ENCODE measurements at regions not wholly inside any gene's neighbourhood (a gene's known extent, or its start where the extent isn't known, plus 50 kb on each side); places are given as distances from the start of the nearest gene placed in this dataset.

DNA sequence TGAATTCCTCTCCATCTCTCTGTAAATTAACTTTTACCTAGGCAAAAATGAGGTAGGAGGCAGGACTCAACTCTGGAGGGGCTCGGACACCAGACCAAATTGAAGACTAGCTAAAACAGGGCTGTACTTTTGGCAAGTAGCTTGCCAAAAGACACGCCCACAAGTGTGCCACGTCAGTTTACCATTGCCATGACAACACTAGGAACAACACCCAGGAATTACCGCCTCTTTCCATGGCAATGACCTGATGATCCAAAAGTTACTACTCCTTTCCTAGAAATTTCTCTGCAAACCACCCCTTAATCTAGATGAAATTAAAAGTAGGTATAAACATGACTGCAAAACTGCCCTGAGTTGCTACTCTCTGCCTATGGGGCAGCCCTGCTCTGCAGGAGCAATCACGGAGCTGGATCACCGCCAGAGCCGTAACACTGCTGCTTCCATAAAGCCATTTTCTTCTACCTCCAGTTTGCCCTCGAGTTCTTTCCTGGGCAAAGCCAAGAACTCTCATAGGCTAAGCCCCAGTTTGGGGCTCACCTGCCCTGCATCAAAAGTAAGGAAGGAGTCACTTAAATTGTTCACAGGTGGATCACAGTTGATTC lies 66.0 kb upstream of the FAM136A start:
- Mint-ChIP-seq H3K4me3 (no peak overlapping the region), H3K36me3 (no peaks in the 10 kb centered on the region), H3K27me3 (peaks cover 8% of the 10 kb centered on the region), H3K9me3 (peaks cover 0 to 4% (median 3%) of the 10 kb centered on the region in 3 donors), H3K27ac (no peak overlapping the region), H3K4me1 (no peaks in the 10 kb centered on the region)

DNA sequence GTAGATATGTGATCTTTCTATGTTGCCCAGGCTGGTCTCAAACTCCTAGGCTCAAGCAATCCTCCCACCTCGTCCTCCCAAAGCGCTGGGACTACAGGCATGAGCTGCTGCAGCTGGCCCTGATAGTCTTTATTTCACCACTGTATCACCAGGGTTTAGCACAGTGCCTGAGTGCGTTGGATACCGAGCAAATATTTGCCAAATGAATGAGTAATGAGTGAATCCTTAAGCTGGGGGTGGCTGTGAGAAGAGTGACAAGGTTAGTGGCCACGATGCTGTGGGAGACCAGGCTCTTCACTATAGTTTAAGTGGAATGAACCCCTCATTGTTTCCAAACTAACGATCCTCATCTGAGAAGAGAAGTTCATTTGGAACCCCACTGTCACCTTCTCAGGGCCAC lies 60.8 kb upstream of the FAM136A start:
- H3K27ac Mint-ChIP-seq = no peak overlapping the region
- no peaks in the 10 kb centered on the region for H3K36me3 Mint-ChIP-seq
- peaks cover 3% of the 10 kb centered on the region for H3K27me3 Mint-ChIP-seq
- no peaks in the 10 kb centered on the region for H3K4me1 Mint-ChIP-seq
- H3K4me3 Mint-ChIP-seq = no peak overlapping the region
- H3K9me3 Mint-ChIP-seq = peaks cover 0 to 4% (median 0%) of the 10 kb centered on the region in 3 donors

DNA sequence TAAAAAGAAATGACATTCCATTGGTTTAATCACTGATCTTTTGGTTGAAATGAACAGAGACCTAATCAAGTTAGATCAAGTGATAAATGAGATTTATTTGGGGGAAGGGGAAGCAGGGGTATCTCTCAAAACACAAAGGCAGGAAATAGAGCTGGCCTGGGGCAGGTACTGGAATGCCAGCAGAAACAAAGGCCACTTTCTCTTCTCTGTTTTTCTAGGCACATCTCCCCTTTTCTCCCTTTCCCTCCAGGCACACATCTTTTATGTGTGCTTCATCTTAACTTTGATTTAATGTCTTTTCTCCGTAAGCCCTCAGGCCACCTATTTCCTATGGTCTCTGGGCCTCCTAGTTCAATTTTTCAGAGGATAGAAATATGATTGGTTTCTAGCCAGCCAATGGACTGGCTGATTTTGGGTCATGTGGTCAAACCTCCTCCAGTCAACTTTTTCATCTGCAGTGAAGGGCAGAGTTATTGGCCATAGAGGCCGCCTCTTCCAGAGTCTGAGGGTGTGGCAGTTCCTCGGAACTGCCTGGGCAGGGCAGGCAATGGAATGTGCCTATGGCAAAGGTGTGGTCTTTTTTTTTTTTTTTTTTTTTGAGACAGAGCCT lies 58.9 kb upstream of the FAM136A start:
- Mint-ChIP-seq H3K27me3 (peaks cover 7% of the 10 kb centered on the region), H3K27ac (no peak overlapping the region), H3K4me1 (no peaks in the 10 kb centered on the region), H3K36me3 (no peaks in the 10 kb centered on the region), H3K9me3 (peaks cover 0 to 4% (median 0%) of the 10 kb centered on the region in 3 donors), H3K4me3 (no peak overlapping the region)

DNA sequence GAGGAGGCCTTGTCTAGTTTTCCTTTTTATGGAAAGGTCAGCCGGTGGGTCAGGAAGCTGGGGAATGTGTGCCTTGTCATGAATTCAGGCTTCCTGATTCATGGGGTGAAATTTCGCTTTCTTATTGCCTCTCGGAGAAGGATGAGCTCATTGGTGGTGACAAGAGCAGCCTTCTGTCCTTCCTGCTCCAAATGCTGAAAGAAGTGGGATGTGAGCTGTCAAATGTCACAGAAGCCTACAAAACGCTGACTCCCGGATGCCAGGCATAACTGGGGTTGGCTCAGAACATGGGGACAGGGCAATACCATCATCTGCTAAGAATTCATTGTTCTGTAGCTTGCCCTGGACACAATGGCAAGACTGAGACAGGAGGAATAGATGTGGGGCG lies 55.8 kb upstream of the FAM136A start:
- peaks cover 10% of the 10 kb centered on the region for H3K27me3 Mint-ChIP-seq
- H3K36me3 Mint-ChIP-seq = no peaks in the 10 kb centered on the region
- H3K27ac Mint-ChIP-seq = no peak overlapping the region
- no peaks in the 10 kb centered on the region for H3K4me1 Mint-ChIP-seq
- no peak overlapping the region for H3K4me3 Mint-ChIP-seq
- H3K9me3 Mint-ChIP-seq = peaks cover 0 to 4% (median 0%) of the 10 kb centered on the region in 3 donors

DNA sequence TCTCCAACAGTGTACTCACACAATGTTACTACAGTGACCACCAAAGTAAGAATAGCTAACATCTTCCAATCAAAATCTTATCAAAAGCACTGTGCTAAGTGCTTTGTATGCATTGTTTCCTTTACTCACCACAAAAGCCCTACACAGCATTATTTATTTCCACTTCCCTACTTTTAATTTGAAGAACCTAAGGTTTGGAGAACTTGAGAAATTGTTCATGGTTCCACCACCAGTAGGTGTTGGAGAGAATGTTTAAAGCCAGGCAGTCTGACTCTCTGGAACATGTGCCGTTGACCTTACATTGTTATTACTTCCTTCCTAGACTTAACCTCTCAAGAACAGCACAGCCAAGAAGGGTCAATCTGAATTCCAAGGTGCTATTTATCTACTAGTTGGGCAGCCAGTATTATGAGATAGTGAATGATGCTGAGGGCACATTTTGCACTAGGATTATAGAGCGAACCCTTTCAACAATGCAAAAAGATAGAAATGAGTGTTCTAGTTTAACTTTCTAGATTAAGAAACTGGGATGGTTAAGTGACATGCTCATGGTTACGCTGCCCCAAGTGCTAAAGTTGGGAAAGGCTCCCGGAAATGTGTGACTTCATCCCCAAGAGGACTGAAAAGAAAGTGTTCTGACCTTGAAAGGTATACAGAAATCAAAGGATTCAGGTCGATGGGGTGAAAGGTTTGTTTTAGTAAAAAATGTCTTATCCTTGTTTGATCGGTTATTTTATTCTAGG lies 55.2 kb upstream of the FAM136A start:
- H3K4me1 Mint-ChIP-seq = no peaks in the 10 kb centered on the region
- H3K9me3 Mint-ChIP-seq = peaks cover 0 to 4% (median 0%) of the 10 kb centered on the region in 3 donors
- no peak overlapping the region for H3K4me3 Mint-ChIP-seq
- H3K27me3 Mint-ChIP-seq = peaks cover 14% of the 10 kb centered on the region
- no peaks in the 10 kb centered on the region for H3K36me3 Mint-ChIP-seq
- no peak overlapping the region for H3K27ac Mint-ChIP-seq

DNA sequence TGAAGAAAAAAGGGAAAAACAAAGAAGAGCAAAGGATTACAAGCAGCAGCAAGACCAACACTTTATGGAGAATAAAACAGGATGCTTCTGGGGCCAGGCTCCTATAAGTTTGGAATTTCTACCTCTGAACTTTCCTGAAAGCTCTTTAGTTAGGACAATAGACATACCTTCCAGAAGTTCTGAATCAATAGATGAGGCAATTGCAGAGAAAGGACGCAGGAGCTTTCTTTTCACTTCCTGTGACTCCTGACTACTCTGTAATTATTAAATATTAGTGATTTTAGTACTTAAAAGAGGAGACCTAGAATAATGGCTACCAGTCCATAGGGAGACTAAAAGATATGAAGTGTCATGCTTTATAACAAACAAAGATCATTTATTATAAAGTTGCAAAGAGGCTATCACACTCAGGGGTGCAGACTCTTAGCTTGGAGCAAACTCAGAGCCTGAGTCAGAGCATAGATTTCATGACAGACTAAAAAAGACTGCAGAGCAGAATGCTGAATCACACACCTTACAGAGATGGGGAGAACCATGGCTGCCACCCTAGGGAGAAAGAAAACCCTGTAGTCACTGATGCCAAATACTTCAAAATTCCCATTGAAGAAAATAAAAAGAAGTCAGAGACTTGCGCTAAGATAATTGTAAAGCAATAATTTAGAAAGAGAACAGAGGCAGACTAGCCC lies 52.5 kb upstream of the FAM136A start:
- Mint-ChIP-seq H3K9me3 (no peaks in the 10 kb centered on the region), H3K27ac (no peak overlapping the region), H3K4me1 (no peaks in the 10 kb centered on the region), H3K36me3 (no peaks in the 10 kb centered on the region), H3K4me3 (peak overlapping the region in 1 of 4 donors; percentile 42), H3K27me3 (peaks cover 21% of the 10 kb centered on the region)

Data from IgD-negative memory B cell (primary cell).